GM13977 (cell line): ENCODE measurements at regions not wholly inside any gene's neighbourhood (a gene's known extent, or its start where the extent isn't known, plus 50 kb on each side); places are given as distances from the start of the nearest gene placed in this dataset.

Experiments used
- DNase-seq: peaks from one replicate; pipeline ENCODE4 v3.0.0; 2012; ENCODE audit warnings: low spot score
- CTCF ChIP-seq: IDR thresholded peaks from 2 replicates; pipeline ENCODE4 v1.5.1; 2012; ENCODE audit warnings: mild to moderate bottlenecking, control low read depth; ENCODE audit not compliant: insufficient read depth; ENCODE audit errors: extremely low read depth, missing control alignments
- in situ Hi-C: fragments of 300-500 bp; cut with MboI; formaldehyde crosslinking; loops from one replicate; pipeline ENCODE4 v1.12.0; 2022; ENCODE audit warnings: low sequenced_read_pairs, low pct_unique_long_range_greater_than_20kb, mixed read lengths, inconsistent platforms; ENCODE audit not compliant: unreplicated experiment

GRCh38 chr11:112856591-112856990 is 104.6 kb upstream of the NCAM1 start:
- in situ Hi-C loops = no loop called here
- TF ChIP-seq CTCF = no peak

GRCh38 chr11:112858289-112859023 is 102.8 kb upstream of the NCAM1 start:
- DNase-seq = no peak
- TF ChIP-seq CTCF = no peak
- in situ Hi-C loops = no loop called here

More at GRCh38 chr11:112856591-112856990, 104.6 kb upstream of the NCAM1 start:
- no peak for DNase-seq

DNA sequence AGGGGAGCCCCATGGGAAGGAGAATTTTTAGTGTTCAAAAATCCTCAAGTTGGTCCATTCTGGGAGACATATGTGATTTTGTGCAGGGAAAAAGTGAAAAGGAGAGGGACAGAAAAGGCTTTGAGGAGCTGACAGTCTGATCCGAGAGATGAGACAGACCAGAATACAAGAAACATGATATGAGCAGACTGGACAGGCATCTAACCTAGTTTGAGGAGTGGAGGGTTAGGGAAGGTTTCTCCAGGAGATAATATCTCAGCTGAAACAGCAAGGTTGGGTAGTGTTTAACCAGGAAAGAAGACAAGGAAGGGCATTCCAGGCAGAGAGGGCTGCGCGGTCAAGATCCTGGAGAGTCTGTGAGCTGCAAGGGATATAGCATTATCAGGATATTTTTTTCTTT is 101.4 kb upstream of the NCAM1 start:
- no peak for TF ChIP-seq CTCF
- DNase-seq = no peak
- in situ Hi-C loops = no loop called here

DNA sequence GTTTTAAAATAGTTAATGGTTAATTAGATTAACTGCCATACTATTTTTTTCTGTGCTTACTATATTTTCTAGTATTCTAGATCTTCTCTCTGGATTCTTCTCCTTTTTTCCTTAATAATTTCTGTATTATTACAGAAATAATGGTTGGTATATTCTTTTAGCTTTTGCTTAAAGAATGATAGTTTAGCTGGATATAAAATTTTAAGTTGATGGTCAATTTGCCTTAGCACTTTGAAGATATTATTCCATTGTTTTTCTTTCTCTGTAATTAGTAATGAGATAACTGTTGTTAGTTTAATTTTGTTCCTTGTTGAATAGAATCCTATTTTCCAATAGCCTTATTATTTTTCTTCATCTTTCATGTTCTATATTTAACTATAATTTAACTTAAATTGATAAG is 99.9 kb upstream of the NCAM1 start:
- no peak for DNase-seq
- no peak for TF ChIP-seq CTCF
- in situ Hi-C loops = no loop called here

GRCh38 chr11:112863305-112863704 is 97.9 kb upstream of the NCAM1 start:
- no peak for DNase-seq
- TF ChIP-seq CTCF = no peak
- in situ Hi-C loops = no loop called here

- in situ Hi-C loops = no loop called here
- DNase-seq = no peak
- no peak for TF ChIP-seq CTCF
These were observed 96.5 kb upstream of the NCAM1 start for GRCh38 chr11:112864672-112865071.
